Astrocyte of the spinal cord (primary cell): ENCODE measurements at regions not wholly inside any gene's neighbourhood (a gene's known extent, or its start where the extent isn't known, plus 50 kb on each side); places are given as distances from the start of the nearest gene placed in this dataset.

ENCODE experiments used
- DNase-seq: peaks from one replicate; pipeline ENCODE4 v3.0.0; 2011; ENCODE audit warnings: low read depth, low spot score
- H3K4me3 ChIP-seq: 2 replicates; pipeline ENCODE4 v1.5.1; 2011; ENCODE audit warnings: low read depth, mild to moderate bottlenecking, low read length, moderate library complexity
- in situ Hi-C: cut with HindIII; loops from 2 replicates; pipeline ENCODE4 v1.10.0; 2017; ENCODE audit warnings: low sequenced_read_pairs
- TF ChIP-seq, protein P1 (sequence below): IDR thresholded peaks from 2 replicates; pipeline ENCODE4 v1.5.1; 2012; ENCODE audit warnings: low read depth, mild to moderate bottlenecking, low read length, inconsistent platforms

DNA sequence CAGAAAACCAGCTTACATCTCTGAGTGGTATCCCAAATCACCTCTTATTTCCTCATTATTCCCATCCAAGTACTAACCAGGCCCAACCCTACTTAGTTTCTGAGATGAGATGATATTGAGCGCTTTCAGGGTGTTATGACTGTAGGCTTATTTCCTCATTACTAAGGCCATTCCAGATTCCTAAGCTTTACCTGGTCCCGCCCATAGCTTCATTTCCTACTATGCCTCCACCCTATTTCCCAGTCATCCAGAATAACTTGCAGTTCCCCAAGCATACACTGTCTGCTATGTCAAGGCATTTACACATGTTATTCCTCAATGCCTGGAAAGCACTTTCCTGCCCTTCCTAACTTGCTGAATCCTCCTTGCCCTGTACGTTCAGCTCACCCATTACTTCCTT lies 79.3 kb upstream of the SPAG17 start:
- no peak overlapping the region for H3K4me3 ChIP-seq
- in situ Hi-C loops, result no loop called here
- TF ChIP-seq, protein P1, sequence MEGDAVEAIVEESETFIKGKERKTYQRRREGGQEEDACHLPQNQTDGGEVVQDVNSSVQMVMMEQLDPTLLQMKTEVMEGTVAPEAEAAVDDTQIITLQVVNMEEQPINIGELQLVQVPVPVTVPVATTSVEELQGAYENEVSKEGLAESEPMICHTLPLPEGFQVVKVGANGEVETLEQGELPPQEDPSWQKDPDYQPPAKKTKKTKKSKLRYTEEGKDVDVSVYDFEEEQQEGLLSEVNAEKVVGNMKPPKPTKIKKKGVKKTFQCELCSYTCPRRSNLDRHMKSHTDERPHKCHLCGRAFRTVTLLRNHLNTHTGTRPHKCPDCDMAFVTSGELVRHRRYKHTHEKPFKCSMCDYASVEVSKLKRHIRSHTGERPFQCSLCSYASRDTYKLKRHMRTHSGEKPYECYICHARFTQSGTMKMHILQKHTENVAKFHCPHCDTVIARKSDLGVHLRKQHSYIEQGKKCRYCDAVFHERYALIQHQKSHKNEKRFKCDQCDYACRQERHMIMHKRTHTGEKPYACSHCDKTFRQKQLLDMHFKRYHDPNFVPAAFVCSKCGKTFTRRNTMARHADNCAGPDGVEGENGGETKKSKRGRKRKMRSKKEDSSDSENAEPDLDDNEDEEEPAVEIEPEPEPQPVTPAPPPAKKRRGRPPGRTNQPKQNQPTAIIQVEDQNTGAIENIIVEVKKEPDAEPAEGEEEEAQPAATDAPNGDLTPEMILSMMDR, result no peak
- no peak for DNase-seq

DNA sequence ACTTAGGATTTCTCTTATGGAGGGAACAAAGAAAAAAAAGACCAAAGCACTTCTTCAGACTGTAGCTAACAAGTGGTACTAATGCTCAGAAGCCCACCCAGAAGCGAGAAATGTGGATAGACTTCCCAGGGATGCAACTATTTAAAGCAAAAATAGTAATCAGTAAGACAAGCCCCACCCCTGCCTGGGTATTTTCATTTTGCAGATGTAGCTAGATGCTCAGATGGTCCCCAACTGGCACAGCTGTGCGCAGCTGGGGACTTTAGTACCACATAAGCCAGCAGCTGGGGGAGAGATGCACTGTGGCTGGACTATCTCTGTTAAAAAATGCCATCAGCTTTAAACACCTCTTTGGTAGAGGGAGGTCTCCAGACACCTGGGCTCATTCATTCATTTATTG lies 77.8 kb upstream of the SPAG17 start:
- no peak overlapping the region for H3K4me3 ChIP-seq
- in situ Hi-C loops, result no loop called here
- TF ChIP-seq, protein P1, result no peak
- no peak for DNase-seq

DNA sequence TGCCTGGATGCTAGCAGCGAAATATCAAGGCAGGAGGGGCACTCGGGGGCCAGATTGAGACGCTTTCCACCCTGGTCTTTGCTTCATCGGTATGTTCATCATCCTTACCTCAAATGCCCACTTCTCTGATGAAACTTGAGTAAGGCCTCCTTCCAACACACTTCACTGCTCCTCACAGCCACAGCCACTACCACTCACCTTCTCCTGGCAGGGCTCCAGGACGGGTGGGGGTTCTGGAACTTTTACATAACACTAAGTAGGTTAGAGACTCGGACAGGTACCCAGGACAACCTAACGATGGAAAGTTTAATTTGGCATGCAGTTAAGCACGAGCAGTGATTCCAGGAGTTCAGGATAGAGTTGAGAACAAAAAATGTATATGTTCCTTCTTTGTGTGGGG lies 73.9 kb upstream of the SPAG17 start:
- no peak overlapping the region for H3K4me3 ChIP-seq
- DNase-seq, result no peak
- TF ChIP-seq, protein P1, result no peak
- in situ Hi-C loops, result no loop called here

DNA sequence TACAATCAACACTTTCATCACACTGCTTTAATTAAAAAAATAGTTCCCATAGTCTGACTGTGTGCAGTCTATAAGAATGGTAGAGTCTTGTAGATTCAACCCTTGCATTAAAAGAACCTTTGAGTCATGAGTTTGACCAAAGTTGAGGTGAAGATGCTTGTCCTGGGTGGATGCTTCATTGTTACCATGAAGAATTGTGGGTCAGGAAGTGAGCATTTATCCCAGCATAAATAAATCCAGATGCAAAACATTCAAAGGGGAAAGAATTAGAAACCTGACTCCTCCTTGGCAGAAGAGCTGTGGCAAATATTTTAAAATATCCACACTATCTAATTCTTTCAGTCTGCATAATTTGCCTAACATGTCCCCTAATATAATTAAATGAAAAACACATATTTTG lies 72.9 kb upstream of the SPAG17 start:
- no peak overlapping the region for H3K4me3 ChIP-seq
- no peak for DNase-seq
- TF ChIP-seq, protein P1, result no peak
- in situ Hi-C loops, result no loop called here

DNA sequence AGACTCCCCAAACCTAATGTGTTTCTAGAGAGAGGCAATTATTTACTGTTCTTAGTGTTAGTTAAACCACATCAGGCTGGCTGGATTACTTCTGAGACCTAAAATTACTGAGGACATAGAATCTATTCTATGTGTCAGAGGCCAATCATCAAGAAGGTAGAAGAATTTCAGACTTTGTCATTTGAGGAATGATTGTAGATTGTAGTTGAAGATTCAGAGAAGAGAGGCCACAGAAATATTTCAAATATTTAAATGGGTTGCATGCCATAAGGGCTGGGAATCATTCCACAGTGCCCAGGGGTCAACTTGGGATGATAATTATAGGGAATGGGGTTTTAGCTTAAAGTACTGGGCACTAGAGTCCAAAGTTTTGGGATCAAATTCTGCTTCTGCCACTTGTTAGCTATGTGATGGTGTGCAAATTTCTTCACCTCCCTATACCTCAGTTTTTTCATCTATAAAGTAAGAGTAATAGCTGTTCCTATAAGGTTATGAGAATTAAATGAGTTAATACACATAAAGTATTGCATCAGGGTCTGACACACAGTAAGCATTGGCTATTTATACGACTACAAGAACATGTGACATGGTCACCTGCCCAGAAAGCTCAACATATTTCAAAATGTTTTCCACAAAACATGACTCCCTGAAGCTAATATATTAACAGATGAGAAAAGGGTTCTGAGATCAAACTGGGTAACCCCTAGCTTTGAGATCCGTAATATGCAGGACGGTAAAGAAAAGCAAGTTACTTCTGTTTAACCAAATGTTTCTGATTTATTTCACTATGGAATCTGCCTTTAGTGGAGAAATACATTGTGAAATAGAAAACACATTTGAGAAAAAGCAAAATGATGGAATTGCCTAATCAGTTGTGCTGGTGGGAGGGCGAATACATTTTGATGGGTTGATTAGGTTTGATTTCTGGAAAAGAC lies 69.7 kb upstream of the SPAG17 start:
- in situ Hi-C loops, result no loop called here
- TF ChIP-seq, protein P1, result no peak
- DNase-seq, result no peak
- H3K4me3 ChIP-seq, result no peak overlapping the region

DNA sequence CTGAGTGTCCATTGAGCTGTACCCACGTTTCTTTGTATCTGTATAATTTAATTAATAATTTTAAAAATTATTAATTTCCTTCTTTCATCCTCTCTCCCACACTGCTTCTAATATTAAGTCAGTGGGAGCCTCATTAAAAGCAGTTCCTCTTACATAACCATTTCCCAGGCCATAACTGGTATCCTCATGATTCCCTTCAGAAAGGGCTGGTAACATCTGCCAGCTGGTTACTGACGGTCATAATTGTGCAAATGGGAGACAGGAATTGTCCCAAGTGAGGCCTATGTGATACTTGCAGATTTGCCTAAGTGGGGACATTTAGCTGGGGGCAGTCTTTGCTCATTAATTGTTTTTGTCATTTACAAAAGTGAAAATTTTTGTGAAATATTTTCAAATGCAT lies 69.0 kb upstream of the SPAG17 start:
- TF ChIP-seq, protein P1, result no peak
- no peak for DNase-seq
- in situ Hi-C loops, result no loop called here
- no peak overlapping the region for H3K4me3 ChIP-seq
